Vagina (tissue), 2 donors: ENCODE measurements at regions not wholly inside any gene's neighbourhood (a gene's known extent, or its start where the extent isn't known, plus 50 kb on each side); places are given as distances from the start of the nearest gene placed in this dataset.

Experiments
- POLR2A ChIP-seq, 2 donors: fragments of 450-650 bp; IDR thresholded peaks; one replicate each; pipeline ENCODE4 v1.6.1; 2017; ENCODE audit warnings: antibody characterized with exemption in 2 of 2, mild to moderate bottlenecking in 2 of 2, moderate library complexity in 2 of 2
- POLR2AphosphoS5 ChIP-seq, 2 donors: sonication (generic); formaldehyde crosslinking; IDR thresholded peaks; one replicate each; pipeline ENCODE4 v1.9.0; 2017; ENCODE audit warnings: antibody characterized with exemption in 2 of 2, mild to moderate bottlenecking in 2 of 2, low read depth in 1 of 2; ENCODE audit not compliant: insufficient read depth in 1 of 2
- TF ChIP-seq, protein P1 (sequence below), 3 experiments: fragments of 450-650 bp in 2 of 3; fragments of 200-600 bp in 1 of 3; sonication (generic) in 1 of 3; IDR thresholded peaks; one replicate each; pipeline ENCODE4 v1.5.1; 2017 to 2019; ENCODE audit warnings: antibody characterized with exemption in 3 of 3, mild to moderate bottlenecking in 2 of 3, moderate library complexity in 2 of 3

DNA sequence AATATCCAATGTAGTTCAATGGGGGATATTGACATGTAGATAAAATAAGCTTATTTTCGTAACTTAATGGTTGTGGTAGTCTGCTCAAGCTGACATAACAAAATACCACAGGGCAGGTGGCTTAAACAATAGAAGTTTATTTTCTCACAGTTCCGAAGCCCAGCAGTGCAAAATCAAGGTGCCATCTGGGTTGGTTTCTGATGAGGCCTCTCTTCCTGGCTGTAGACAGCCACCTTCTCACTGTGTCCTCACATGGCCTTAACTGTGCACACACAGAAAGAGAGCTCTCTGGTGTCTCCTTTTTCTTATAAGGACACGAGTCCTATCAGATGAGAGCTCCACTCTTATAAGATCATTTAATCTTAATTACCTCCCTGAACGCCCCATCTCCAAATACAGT is 64.8 kb upstream of the IPO9 start:
- TF ChIP-seq, protein P1, sequence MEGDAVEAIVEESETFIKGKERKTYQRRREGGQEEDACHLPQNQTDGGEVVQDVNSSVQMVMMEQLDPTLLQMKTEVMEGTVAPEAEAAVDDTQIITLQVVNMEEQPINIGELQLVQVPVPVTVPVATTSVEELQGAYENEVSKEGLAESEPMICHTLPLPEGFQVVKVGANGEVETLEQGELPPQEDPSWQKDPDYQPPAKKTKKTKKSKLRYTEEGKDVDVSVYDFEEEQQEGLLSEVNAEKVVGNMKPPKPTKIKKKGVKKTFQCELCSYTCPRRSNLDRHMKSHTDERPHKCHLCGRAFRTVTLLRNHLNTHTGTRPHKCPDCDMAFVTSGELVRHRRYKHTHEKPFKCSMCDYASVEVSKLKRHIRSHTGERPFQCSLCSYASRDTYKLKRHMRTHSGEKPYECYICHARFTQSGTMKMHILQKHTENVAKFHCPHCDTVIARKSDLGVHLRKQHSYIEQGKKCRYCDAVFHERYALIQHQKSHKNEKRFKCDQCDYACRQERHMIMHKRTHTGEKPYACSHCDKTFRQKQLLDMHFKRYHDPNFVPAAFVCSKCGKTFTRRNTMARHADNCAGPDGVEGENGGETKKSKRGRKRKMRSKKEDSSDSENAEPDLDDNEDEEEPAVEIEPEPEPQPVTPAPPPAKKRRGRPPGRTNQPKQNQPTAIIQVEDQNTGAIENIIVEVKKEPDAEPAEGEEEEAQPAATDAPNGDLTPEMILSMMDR (IDR thresholded peaks at IDR 0.05): no peak
- TF ChIP-seq POLR2A (IDR thresholded peaks at IDR 0.05) (no peak), POLR2AphosphoS5 (IDR thresholded peaks at IDR 0.05; ENCODE audit: insufficient read depth in 1 of 2, low read depth in 1 of 2) (no peak)
